ENCODE measurements at regions not wholly inside any gene's neighbourhood (a gene's known extent, or its start where the extent isn't known, plus 50 kb on each side); places are given as distances from the start of the nearest gene placed in this dataset.
A peak's percentile ranks its signal among the peaks of the same experiment; 100 is the strongest.

GRCh38 chrX:80316526-80316925 is 103.7 kb upstream of the TENT5D start:
- DNase-seq = no peak

DNA sequence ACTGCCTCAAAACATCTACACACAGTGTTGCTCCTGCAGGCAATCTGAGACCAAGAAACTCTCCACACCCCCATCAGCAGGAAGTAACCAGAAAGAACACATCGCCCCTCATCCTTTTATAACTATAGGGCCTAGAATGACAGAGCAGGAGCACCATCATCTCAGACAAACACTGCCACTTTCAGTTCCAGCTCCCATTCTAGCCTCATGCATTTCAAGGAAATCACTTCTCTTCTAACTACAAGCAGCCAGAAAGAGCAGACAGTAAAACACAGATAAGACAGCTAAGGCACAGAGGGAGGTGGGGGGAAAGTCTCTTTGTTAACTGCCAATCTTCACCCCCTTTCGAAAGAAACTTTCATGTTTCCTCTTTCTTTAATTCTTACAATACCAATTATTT is 102.6 kb upstream of the TENT5D start:
- no peak for DNase-seq

DNA sequence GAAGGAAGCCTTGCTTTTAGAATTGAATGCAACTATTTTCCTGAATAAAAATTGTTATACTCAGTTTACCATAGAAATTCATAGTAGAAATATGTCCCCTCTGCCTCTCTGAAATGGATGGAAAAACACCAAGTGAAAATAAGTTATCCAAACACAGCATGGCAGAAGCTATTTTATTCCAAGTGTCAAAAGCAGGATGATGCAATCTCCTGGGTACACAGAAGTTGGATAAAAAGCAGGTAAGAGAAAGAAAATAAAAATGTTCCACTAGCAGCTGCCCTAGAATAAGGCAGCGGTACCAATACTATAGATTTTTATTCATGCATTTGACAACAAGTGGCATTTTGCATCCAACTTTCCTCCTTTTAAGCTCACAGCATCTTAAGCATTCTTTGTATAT is 89.0 kb upstream of the TENT5D start:
- DNase-seq = no peak

DNA sequence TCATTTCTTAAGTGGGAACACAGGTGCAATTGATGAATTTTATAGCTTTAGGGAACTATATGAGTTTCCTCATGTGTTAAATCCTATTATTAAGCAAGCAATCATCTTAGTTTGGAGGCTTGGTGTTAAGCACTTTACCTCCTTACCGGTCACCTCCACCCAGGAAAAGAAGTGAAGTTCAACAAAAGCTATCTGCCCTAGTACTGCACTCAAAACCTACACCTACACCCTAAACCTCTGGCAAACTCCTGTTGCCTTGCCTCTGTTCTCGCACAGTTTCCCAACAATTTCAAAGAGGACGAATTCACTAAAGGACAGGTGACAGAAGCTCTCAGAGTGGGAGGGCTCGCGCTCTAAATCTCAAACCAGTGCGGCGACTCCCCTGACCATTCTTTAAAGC is 85.7 kb upstream of the TENT5D start:
- DNase-seq = no peak

GRCh38 chrX:80335062-80335830 is 85.0 kb upstream of the TENT5D start:
- peak in 1 of 4 experiments; percentile 0 for DNase-seq

DNA sequence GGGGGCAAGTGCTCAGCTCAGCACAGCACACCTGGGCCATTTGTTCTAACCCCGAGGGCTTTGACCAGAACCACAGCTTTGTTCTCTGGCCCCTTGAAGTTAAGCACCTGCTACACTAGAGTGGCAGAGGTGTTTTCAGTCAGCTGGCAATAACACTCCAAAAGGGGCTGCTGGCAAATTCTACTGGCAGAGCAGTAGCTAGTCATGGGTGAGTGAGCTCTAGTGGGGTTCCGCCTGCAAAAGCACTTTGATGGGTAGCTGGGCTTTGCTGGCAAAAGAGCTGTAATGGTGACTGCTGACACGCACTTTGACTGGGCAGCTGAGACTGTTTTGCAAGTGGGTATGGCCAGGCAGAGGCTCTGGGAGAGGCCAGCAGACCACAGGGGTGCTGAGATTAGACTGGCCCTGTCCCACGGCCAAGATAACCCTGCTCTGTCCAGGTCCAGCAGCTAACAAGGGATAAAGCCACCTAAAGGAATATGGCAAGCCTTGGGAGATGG is 65.2 kb upstream of the TENT5D start:
- no peak for DNase-seq

Data from activated CD4-positive, CD25-positive, alpha-beta regulatory T cell (primary cell).